ENCODE measurements at regions not wholly inside any gene's neighbourhood (a gene's known extent, or its start where the extent isn't known, plus 50 kb on each side); places are given as distances from the start of the nearest gene placed in this dataset.

GRCh38 chrX:25202827-25203226, 187.1 kb upstream of the ARX start:
- Mint-ChIP-seq H3K27ac (no peak overlapping the region), H3K36me3 (no peaks in the 10 kb centered on the region), H3K9me3 (peaks cover 0 to 2% (median 0%) of the 10 kb centered on the region in 7 donors), H3K4me1 (no peaks in the 10 kb centered on the region), H3K4me3 (no peak overlapping the region), H3K27me3 (ENCODE audit: low read depth in 3 of 3) (peaks cover 0 to 2% (median 0%) of the 10 kb centered on the region in 3 donors)
- H3K9me3 ChIP-seq (replicated peaks in 1 of 2; ENCODE audit: control insufficient read depth in 1 of 2, insufficient read depth in 1 of 2, low read length in 2 of 2) = no peaks in the 10 kb centered on the region
- no peak for TF ChIP-seq CTCF (IDR thresholded peaks at IDR 0.05)
- H3K4me3 ChIP-seq (replicated peaks in 1 of 3; ENCODE audit: low read depth in 2 of 3, low read length in 3 of 3) = no peak overlapping the region
- no peaks in the 10 kb centered on the region for H3K79me2 ChIP-seq (ENCODE audit: insufficient read depth, low read length)
- H3K9ac ChIP-seq (ENCODE audit: insufficient read depth, low read length, poor library complexity, severe bottlenecking) = no peak overlapping the region
- no peak for DNase-seq
- H3K4me1 ChIP-seq (ENCODE audit: control insufficient read depth in 1 of 2, insufficient read depth in 2 of 2, low read length in 2 of 2) = no peaks in the 10 kb centered on the region
- H3K27ac ChIP-seq (ENCODE audit: low read depth in 1 of 2, low read length in 2 of 2) = no peak overlapping the region
- intact Hi-C loops (cut with micrococcal nuclease) = no loop called here
- no peaks in the 10 kb centered on the region for H3K36me3 ChIP-seq (replicated peaks in 1 of 2; ENCODE audit: control insufficient read depth in 1 of 2, insufficient read depth in 2 of 2, low read length in 2 of 2)
- H2AFZ ChIP-seq (ENCODE audit: insufficient read depth, low read depth, low read length, poor library complexity, severe bottlenecking) = no peak overlapping the region
- H3K4me2 ChIP-seq (replicated peaks; ENCODE audit: extremely low read depth, low read length, poor library complexity, severe bottlenecking) = no peak overlapping the region
- no peaks in the 10 kb centered on the region for H3K27me3 ChIP-seq (ENCODE audit: control insufficient read depth in 2 of 2, insufficient read depth in 2 of 2, low read length in 2 of 2)
- WGBS (ENCODE audit: insufficient coverage) = 87% methylated on average over 2 of the region's 2 CpGs
- H4K20me1 ChIP-seq (ENCODE audit: insufficient read depth, low read length) = no peaks in the 10 kb centered on the region

- Mint-ChIP-seq H3K4me3 (no peak overlapping the region), H3K27ac (no peak overlapping the region)
- no CpG with 5 or more reads among the region's 3 CpGs for WGBS (ENCODE audit: insufficient coverage)
Measured at GRCh38 chrX:25198891-25199290, 183.1 kb upstream of the ARX start.

More at GRCh38 chrX:25198891-25199290, 183.1 kb upstream of the ARX start:
- Mint-ChIP-seq H3K9me3 (peaks cover 0 to 7% (median 4%) of the 10 kb centered on the region in 7 donors), H3K4me1 (no peaks in the 10 kb centered on the region), H3K36me3 (no peaks in the 10 kb centered on the region), H3K27me3 (ENCODE audit: low read depth in 3 of 3) (peaks cover 0 to 2% (median 0%) of the 10 kb centered on the region in 3 donors)
- Histone ChIP-seq H3K9ac (ENCODE audit: insufficient read depth, low read length, poor library complexity, severe bottlenecking) (no peak overlapping the region), H4K20me1 (ENCODE audit: insufficient read depth, low read length) (no peaks in the 10 kb centered on the region), H3K4me3 (replicated peaks in 1 of 3; ENCODE audit: low read depth in 2 of 3, low read length in 3 of 3) (no peak overlapping the region), H2AFZ (ENCODE audit: insufficient read depth, low read depth, low read length, poor library complexity, severe bottlenecking) (no peak overlapping the region), H3K4me2 (replicated peaks; ENCODE audit: extremely low read depth, low read length, poor library complexity, severe bottlenecking) (no peak overlapping the region), H3K27me3 (ENCODE audit: control insufficient read depth in 2 of 2, insufficient read depth in 2 of 2, low read length in 2 of 2) (no peaks in the 10 kb centered on the region), H3K79me2 (ENCODE audit: insufficient read depth, low read length) (no peaks in the 10 kb centered on the region), H3K27ac (ENCODE audit: low read depth in 1 of 2, low read length in 2 of 2) (no peak overlapping the region), H3K4me1 (ENCODE audit: control insufficient read depth in 1 of 2, insufficient read depth in 2 of 2, low read length in 2 of 2) (no peaks in the 10 kb centered on the region), H3K36me3 (replicated peaks in 1 of 2; ENCODE audit: control insufficient read depth in 1 of 2, insufficient read depth in 2 of 2, low read length in 2 of 2) (no peaks in the 10 kb centered on the region), H3K9me3 (replicated peaks in 1 of 2; ENCODE audit: control insufficient read depth in 1 of 2, insufficient read depth in 1 of 2, low read length in 2 of 2) (no peaks in the 10 kb centered on the region)
- DNase-seq = no peak
- no peak for TF ChIP-seq CTCF (IDR thresholded peaks at IDR 0.05)
- intact Hi-C loops (cut with micrococcal nuclease) = no loop called here

Measured in CD14-positive monocyte (primary cell).